NB4 (cell line): ENCODE measurements at regions not wholly inside any gene's neighbourhood (a gene's known extent, or its start where the extent isn't known, plus 50 kb on each side); places are given as distances from the start of the nearest gene placed in this dataset.

Experiments
- DNase-seq: peaks from one replicate; pipeline ENCODE4 v3.0.0; 2010; ENCODE audit warnings: low read depth
- H3K4me3 ChIP-seq: one replicate; pipeline ENCODE4 v1.5.1; 2011; ENCODE audit warnings: mild to moderate bottlenecking, low read depth, low read length, moderate library complexity
- CTCF ChIP-seq: IDR thresholded peaks from one replicate; pipeline ENCODE4 v1.5.1; 2012; ENCODE audit warnings: low read depth, low read length
- MAX ChIP-seq: IDR thresholded peaks from 2 replicates; pipeline ENCODE4 v1.6.1; 2011; ENCODE audit warnings: low read depth, low read length
- MYC ChIP-seq: IDR thresholded peaks from 2 replicates; pipeline ENCODE4 v1.6.1; 2011; ENCODE audit warnings: low read depth, low read length
- POLR2A ChIP-seq: IDR thresholded peaks from 2 replicates; pipeline ENCODE4 v1.6.1; 2011; ENCODE audit warnings: mild to moderate bottlenecking; ENCODE audit not compliant: insufficient read length; ENCODE audit errors: extremely low read depth

GRCh38 chr11:87397011-87397865 is 359.5 kb downstream of the TMEM135 start:
- no peak for TF ChIP-seq CTCF
- TF ChIP-seq MYC: no peak
- TF ChIP-seq POLR2A: no peak
- no peak for TF ChIP-seq MAX
- no peak overlapping the region for H3K4me3 ChIP-seq
- peak; percentile 25 for DNase-seq

- TF ChIP-seq POLR2A (no peak), MAX (no peak), CTCF (no peak), MYC (no peak)
- no peak overlapping the region for H3K4me3 ChIP-seq
- no peak for DNase-seq
These were observed 357.2 kb downstream of the TMEM135 start for GRCh38 chr11:87394924-87395323.

GRCh38 chr11:87392665-87393064 is 354.9 kb downstream of the TMEM135 start:
- TF ChIP-seq POLR2A (no peak), MAX (no peak), CTCF (no peak), MYC (no peak)
- no peak for DNase-seq

GRCh38 chr11:87391496-87391895 is 353.8 kb downstream of the TMEM135 start:
- TF ChIP-seq CTCF: no peak
- no peak for TF ChIP-seq MYC
- TF ChIP-seq POLR2A: no peak
- no peak for TF ChIP-seq MAX
- no peak for DNase-seq
- no peak overlapping the region for H3K4me3 ChIP-seq

More at GRCh38 chr11:87392665-87393064, 354.9 kb downstream of the TMEM135 start:
- H3K4me3 ChIP-seq: no peak overlapping the region

GRCh38 chr11:87384078-87384729 is 346.5 kb downstream of the TMEM135 start:
- TF ChIP-seq MAX (no peak), CTCF (no peak), MYC (no peak), POLR2A (no peak)
- no peak overlapping the region for H3K4me3 ChIP-seq
- no peak for DNase-seq
